HG03571 (cell line): ENCODE measurements at regions not wholly inside any gene's neighbourhood (a gene's known extent, or its start where the extent isn't known, plus 50 kb on each side); places are given as distances from the start of the nearest gene placed in this dataset.

ENCODE experiments used
- ATAC-seq: cut with Tn5 transposase; IDR thresholded peaks from one replicate; pipeline ENCODE4 v1.9.1; 2021; ENCODE audit not compliant: unreplicated experiment

DNA sequence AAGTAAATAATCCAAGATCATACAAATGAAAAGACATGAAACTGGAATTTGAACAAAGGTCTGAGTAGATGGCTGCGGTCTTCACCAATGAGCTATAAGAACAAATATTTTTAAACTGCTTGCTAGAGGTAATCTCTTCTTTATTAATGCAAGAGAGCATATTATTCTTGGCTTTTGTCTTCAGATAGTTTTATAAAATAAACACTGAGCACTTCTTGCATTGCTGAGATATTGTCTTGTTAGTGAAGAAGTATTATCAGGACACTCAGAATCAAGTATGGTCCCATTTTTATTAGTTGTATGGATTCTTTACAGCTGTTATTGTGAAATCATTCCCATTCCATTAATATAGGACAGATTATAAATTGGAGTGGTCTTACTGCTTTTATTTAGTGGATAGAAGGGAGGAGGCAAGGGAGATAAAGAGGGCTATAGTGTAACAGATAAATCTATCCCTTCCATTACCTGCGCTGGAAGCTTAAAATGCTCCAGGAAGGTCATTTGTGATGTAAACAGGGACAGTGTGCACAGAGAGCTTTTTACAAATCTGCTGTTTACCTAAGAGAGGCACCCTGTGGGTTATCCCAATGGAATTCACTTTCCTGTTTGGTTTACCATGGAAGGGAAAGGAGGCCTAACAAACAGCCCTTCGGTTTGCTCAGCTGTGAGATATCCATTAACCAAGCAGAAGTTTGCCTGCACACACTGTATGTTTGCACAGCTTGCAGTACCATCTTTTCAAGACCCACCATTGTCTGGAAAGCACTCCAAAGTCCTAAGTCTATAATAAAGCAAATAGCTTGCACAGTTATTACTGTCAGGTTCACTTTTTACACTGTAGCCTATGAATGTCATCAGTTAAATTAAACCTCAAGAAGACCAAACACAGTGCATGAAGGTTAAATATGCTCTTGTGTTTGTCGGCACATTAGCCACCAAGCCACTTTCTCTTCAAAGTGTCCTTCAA, 347.7 kb upstream of the TGFBR2 start:
- no peak for ATAC-seq

DNA sequence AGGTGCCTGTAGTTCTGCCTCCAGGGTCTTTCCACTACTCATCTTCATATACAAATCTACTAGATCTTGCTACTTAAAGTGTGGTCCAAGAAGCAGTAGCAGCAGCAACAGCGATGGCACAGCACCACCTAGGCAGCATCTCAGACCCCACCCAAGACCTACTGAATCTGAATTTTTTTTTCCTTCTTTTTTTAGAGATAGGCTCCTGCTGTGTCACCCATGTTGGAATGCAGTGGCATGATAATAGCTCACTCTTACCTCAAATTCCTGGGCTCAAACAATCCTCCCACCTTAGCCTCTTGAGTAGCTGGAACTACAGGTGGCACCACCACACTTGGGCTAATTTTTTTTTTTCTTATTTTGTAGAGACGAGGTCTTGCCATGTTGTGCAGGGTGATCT, 346.7 kb upstream of the TGFBR2 start:
- no peak for ATAC-seq

DNA sequence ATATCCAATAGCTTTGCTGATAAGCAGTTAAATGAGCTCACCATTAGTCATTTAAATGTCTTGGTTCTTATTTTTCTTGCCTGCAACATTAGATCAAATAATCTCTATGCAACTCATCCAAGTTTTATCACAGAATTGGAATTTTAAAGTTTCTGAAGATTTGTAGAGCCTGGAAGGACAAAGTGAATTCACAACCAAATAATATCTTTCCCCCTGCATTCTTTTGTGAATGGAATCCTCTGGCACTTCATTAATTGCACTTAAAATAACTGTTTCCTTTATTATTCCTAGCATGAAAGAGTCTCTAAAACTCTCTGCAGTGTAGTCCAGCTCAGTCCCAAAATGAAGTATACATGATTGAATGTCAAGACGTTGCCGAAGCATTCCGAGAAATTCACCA, 345.6 kb upstream of the TGFBR2 start:
- ATAC-seq = no peak

DNA sequence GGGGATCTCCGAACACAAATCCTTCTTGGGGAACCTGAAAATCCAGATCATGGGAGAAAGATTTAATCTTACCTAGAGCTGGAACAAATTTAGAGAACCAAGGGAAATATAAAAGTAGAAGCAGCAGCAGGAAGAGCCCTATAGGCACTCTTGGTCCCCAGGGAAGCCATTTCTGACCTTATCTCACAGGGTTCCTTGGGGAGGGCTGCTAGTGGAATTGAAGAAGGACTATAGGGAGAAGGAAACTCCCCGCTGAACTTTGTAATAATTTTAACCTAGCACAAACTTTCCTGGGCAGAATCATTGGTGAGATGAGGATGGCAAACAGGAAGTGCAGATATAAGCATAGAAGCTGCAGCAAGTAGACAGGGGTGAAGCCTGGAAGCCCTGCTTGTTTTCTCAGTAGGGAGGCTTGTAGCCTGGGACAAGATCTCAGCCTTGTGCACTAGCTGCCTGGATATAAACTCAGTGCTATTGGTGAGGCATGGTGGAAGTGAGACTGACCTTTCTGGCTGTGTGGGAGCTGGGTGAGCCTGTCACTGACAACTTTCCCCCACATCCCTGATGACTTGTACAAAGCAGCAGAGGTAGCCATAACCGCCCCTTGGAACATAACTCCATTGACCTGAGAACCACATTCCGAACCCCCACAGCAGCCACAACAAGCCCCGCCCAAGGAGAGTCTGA, 343.0 kb upstream of the TGFBR2 start:
- no peak for ATAC-seq

- no peak for ATAC-seq
Observed at GRCh38 chr3:30263925-30264313, 342.5 kb upstream of the TGFBR2 start.

DNA sequence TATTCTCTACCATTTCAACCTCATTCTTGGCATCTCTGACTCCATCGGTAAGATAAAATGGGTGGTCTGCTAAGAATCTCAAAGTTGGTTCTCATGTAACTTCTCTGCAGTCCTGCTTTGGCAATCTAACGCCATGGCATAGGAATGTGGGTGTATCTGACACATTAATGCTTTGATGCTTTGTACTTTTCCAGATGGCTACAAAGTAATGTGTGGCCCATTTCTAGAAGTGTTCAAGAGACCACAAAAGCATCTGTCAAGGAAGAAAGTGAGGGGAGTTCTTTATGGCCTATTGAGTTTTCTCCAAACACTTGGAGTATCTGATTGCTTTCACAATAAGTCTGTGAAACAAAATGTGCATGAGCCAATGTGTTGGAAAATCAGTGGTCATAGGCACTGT, 339.9 kb upstream of the TGFBR2 start:
- no peak for ATAC-seq

GRCh38 chr3:30268288-30268687, 338.1 kb upstream of the TGFBR2 start:
- ATAC-seq = no peak

GRCh38 chr3:30269751-30270445, 336.5 kb upstream of the TGFBR2 start:
- peak; percentile 60 for ATAC-seq

GRCh38 chr3:30271781-30272180, 334.6 kb upstream of the TGFBR2 start:
- no peak for ATAC-seq

DNA sequence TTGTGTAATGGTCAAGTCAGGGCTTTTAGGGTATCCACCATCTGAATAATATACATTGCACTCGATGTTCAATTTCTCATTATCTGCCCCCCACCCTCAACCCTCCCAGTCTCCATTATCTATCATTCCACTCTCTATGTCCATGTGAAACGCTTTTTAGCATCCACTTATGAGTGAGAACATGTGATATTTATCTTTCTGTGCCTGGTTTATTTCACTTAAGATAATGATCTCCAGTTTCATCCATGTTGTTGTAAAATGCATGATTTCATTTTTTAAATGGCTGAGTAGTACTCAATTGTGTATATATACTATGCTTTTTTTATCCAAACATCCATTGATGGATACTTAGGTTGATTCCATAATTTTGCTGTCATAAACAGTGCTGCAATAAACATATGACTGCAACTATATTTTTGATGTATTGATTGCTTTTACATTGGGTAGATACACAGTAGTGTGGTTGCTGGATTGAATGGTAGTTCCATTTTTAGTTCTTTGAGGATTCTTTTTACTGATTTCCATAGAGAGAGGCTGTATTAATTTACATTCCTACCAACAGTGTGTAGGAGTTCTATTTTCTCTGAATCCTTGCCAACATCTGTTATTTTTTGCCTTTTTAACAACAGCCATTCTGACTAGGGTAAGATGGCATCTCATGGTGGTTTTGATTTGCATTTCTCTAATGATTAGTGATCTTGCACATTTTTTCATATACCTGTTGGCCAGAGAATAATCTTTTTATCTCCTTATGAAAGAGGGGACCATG, 332.9 kb upstream of the TGFBR2 start:
- ATAC-seq = no peak

- no peak for ATAC-seq
Observed at GRCh38 chr3:30277494-30277893, 328.9 kb upstream of the TGFBR2 start.

GRCh38 chr3:30281526-30281925, 324.9 kb upstream of the TGFBR2 start:
- ATAC-seq = no peak

GRCh38 chr3:30282154-30282696, 324.2 kb upstream of the TGFBR2 start:
- no peak for ATAC-seq

- ATAC-seq = no peak
Observed at GRCh38 chr3:30285188-30286006, 321.0 kb upstream of the TGFBR2 start.

DNA sequence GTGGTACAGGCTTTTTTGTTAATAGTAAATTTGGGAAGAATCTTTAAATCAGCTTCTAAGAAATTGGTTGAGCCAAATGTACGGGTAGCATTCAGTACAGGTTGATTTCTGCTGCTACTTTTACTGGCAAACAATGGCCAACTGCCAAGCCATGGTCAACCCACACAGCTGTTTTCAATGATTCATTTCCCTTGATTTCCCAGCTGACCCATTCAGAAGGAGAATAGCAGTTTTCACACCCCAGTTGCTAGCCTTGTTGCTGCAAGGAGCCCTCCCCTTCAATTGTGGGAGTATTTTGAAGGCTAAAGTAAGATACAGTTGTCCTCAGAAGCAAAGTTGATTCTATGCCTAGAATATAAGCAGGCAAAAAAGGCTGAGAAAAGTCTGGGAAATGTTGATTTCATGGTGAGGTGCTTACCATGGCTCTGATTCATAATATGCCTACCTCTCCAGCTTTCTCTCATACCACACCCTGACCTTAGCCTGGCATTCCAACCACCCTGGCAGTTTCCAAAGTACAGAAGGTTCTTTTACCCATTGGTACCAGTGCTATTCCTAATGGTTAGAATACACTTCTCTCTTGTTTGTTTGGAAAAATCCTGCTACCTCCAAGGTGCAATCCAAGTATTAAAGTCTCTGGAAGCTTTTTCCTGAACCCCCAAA, 320.3 kb upstream of the TGFBR2 start:
- ATAC-seq = no peak

GRCh38 chr3:30286811-30287210, 319.6 kb upstream of the TGFBR2 start:
- no peak for ATAC-seq

DNA sequence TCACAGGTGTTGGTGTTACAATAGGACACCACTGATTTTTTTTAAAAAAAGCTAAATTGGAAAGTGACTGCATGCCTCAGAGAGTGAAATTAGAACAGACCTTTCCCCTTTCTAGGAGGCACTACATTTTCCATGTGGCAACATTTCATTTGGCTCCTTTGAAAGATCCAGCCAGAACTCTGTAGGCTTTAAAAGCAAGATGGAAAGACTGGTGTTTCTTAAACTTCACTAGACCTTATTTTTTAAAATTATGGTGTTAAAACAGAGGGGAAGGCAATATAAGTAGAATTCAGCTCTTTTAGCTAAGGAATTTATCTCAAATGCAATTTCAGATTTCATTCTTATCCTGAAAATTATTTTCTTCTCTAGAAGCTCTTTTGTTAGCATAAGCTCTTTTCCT, 317.6 kb upstream of the TGFBR2 start:
- ATAC-seq = no peak

DNA sequence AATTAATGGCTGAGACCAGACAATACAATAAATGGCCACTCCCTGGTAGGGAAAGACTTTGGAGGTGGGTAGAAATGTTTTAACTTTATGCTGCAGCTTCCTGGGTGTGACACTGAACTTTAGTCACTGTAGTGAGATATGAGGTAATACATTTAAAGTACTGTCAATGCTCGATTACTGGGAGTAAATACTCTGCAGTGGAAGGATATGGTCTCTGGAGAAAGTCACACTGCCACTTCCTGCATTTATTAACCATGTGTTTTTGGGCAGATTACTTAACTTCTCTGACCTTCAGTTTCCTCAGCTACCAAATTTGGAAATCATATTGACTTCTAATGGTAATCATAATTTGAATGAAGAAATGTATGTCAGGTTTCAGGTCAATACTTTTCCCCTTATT, 317.1 kb upstream of the TGFBR2 start:
- no peak for ATAC-seq

- no peak for ATAC-seq
Observed at GRCh38 chr3:30289766-30290165, 316.6 kb upstream of the TGFBR2 start.
